GM18907 (cell line): ENCODE measurements at regions not wholly inside any gene's neighbourhood (a gene's known extent, or its start where the extent isn't known, plus 50 kb on each side); places are given as distances from the start of the nearest gene placed in this dataset.

Source experiments
- ATAC-seq: cut with Tn5 transposase; IDR thresholded peaks from one replicate; pipeline ENCODE4 v1.9.1; 2021; ENCODE audit warnings: mild to moderate bottlenecking, moderate library complexity; ENCODE audit not compliant: unreplicated experiment

DNA sequence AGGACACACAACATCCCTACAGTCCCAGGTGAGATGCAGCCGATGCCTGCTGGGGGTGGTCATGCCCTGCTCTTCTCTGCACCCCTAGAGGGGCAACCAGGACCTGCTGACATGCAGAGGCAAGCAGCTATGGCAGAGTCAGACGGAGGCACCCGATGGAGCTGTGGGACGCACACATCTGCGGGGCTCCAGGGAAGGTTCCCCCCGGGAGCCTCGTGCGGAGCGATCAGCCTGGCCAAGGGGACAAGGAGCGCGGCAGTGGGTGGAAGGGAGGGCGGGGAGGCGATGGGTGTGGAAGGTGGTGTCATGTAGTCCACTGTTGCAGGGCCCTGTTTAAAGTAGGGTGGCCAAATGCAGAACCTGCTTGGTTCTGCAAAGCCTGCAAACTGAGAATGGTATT, 143.0 kb upstream of the AJAP1 start:
- ATAC-seq: no peak

DNA sequence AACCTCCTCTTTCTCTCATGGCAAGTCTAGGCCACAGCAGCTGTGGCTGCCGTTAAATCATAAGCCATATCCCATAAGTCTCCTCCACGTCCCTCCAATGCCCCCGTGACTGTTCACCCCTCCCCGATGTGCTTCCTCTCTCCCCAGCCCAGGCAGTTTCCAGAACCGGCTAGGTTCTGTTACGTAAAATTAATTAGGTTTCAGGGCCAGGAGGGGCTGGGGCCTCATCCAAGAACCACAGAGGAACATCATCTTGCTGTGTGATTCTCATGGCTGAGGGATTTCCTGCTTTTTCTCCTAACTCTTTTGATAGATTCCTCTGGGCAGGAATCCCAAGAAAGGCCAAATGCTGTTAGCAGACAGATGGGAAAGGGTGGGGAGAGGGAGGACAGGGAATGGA, 141.8 kb upstream of the AJAP1 start:
- ATAC-seq: no peak

GRCh38 chr1:4513685-4514084, 140.7 kb upstream of the AJAP1 start:
- no peak for ATAC-seq

DNA sequence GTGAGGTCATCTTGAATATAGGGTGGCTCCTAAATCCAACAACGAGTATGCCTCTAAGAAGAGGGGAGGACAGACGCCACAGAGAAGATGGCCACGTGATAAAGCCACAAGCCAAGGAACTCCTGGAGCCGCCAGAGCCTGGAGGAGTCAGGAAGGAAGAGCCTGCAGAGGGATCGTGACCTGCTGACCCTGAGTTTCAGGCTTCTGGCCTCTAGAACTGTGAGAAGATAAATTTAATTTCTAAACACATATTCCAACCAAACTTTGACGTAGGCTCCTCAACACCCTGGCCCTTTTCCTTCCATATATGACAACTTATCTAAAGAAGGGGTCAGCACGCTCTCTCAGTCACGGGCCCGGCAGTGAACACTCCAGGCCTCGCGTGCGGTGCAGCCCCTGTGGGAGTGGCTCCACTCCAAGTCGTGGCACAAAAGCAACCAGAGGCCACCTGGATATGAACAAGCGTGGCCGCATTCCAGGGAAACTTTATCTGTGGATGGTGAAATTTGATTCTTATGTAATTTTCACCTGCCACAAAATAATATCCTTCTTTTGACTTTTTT, 138.6 kb upstream of the AJAP1 start:
- ATAC-seq: no peak

GRCh38 chr1:4516596-4516995, 137.8 kb upstream of the AJAP1 start:
- ATAC-seq: no peak

GRCh38 chr1:4517186-4517954, 137.0 kb upstream of the AJAP1 start:
- no peak for ATAC-seq

DNA sequence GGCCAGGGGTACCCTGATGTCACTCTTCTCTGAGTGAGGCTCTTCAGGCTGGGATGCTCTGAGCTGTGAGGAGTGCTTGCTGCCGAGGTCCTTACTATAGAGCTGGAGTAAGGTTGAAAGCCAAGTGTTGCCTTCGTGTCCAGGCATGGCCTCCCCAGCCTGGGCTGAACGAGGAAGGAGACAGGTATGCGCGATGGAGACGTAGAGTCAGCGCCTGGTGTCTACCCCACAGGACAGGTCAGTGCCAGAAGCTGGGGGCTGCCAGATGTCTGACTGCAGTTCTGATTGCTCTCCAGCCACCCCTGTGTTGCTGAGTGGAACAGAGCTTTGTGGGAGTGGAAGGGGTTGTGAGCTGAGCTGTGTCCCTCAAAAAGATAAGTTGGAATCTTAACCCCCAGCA, 135.8 kb upstream of the AJAP1 start:
- ATAC-seq: no peak

DNA sequence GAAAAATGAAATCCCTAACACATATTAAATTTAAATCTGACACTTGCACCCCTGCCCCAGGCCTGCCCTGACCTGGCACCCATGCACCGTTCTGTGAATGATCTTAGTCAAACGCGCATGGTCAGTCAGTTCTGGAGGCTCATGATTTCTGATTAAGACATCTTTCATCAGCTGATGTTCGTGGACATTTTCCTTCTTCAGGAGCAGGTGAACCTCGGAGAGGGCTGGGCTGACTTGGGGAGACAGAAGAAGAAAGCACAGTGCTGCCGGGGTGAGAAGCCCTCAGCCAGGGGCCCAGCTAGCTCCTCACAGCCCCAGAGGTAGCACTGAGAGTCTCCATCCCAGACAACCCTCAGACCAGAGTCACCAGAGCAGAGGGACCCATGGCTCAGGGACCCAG, 134.5 kb upstream of the AJAP1 start:
- ATAC-seq: no peak

DNA sequence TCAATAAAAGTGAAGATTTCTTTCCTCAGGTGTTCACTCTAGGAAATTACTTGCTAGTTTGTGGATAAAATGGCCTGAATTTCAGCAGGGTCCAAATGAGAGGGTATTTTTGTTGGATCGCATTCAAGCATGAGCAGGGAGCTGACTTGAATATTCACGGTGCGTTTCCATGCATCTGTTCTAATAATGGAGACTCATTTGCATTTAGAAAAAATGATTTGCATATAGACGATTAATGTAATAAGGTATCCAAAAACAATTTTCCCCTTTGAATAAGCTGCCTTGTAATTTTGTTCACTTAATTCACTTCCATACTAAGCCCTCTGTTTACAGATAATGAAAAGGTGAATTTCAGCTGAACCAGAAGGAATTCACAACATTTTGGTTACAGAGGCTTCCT, 130.9 kb upstream of the AJAP1 start:
- no peak for ATAC-seq

DNA sequence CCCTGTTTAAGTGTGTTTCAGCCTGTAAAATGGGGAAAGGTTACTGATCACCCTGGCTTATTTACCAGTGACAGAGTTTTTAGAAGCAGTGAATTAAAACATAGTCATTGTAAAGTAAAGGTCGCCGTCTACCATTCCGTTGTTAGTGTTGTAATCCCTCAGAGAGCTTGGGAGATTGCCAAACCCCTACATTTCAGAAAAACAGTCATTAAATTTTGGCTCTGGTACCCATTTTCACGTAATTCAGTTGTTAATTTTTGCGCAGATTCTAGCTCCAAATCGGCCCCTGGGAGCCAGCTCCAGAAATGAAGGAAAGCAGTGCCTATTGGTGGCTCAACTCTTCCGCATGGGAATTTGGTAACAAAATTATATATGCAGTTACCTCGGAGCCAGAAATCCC, 127.7 kb upstream of the AJAP1 start:
- no peak for ATAC-seq

- no peak for ATAC-seq
These were observed 126.6 kb upstream of the AJAP1 start for GRCh38 chr1:4527819-4528218.

DNA sequence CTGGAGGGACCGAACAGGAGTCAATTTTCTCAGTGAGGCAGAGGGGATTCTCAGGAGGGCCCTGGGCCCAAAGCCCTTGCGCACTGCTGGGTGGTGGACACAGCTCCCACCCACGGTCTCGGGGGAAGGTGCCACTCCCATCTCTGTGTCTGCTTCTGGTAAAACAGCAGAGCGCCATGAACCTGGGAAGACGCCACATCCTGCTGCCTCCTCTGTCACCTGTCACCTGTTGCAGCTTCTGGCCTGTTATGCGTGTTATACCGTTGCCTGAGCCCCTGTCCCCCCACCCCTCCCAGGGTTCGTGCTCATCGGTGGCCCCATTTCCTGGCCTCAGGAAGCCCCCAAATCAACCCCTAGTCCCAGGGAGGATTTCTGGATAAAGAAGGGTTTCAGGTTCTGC, 125.8 kb upstream of the AJAP1 start:
- ATAC-seq: no peak

DNA sequence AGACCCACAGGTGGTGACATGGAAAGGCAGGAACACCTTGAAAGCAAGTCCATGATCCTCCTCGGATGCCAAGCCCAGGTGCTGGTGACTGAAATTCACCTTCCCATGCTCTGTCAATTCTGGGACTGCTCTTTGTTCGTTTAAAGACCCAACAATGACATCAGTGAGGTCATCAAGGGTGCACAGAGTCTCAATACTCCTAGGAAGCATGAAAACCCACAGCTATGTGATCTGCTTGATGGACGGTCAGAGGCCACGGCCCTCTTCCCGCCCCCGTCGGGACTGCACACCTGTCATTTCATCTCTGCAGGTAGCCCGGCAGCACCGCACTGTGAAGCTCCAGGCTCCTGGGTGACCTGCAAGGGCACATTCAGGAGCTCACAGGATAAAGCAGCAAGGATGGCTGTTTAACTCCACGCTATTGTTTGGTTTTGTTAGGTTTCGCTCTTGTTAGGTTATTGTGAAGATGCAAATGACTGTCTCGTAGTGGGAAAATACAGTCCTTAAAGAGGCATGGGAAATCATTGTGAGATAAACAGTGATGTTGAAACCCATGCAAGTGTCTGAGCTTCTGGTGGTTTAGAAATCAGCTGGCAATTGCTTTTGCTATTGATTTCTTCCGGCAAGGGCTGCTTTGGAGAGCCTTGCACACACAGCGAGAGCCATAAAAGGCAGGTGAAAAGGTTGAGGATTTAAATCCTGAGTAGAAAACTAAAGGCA, 124.8 kb upstream of the AJAP1 start:
- no peak for ATAC-seq

- ATAC-seq: no peak
These were observed 124.1 kb upstream of the AJAP1 start for GRCh38 chr1:4530166-4530785.

GRCh38 chr1:4531842-4532241, 122.6 kb upstream of the AJAP1 start:
- no peak for ATAC-seq

GRCh38 chr1:4532656-4533055, 121.8 kb upstream of the AJAP1 start:
- ATAC-seq: no peak

DNA sequence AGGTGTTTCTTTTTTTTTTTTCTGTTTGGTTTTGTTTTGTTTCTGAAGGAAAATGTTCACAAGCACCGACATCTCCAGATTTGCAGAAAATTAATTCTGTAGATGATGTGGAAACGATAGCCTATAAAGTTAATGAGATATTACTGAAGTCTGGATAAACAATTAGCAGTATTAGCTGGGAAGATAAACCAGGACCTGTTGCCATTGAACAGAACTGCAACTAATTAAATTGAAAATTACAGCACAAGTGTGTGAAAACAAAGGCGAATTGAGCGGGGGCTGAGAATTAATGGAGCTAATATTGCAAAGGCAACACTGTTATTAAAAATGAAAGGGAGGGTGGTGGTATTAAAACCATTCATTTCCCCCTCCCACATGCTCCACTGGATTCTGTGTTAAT, 107.5 kb upstream of the AJAP1 start:
- no peak for ATAC-seq

GRCh38 chr1:4549930-4550329, 104.5 kb upstream of the AJAP1 start:
- no peak for ATAC-seq

GRCh38 chr1:4550941-4551340, 103.5 kb upstream of the AJAP1 start:
- ATAC-seq: no peak

- no peak for ATAC-seq
These were observed 102.7 kb upstream of the AJAP1 start for GRCh38 chr1:4551706-4552105.

DNA sequence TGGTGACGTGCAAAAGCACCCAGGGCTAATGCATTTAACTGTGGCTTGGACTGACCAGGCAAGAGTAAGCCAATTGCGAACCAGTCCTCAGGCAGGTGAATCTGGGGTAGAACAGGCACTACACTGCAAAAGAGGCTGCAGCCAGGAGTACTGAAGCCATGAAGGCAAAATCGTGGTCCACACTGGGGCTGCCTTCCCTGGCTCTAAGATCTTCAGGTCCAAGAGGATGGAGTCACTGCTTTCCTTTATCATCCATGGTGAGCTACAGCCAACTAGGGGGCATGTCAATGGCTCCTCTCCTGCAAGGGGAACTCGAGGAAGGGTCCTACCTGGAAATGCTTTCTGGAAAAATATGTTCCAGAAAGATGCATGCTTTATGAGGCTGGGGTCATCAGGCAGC, 100.6 kb upstream of the AJAP1 start:
- no peak for ATAC-seq
